Upper lobe of left lung (tissue), 6 donors: ENCODE measurements at regions not wholly inside any gene's neighbourhood (a gene's known extent, or its start where the extent isn't known, plus 50 kb on each side); places are given as distances from the start of the nearest gene placed in this dataset.
A peak's percentile ranks its signal among the peaks of the same experiment; 100 is the strongest.

Experiments used
- ATAC-seq, 2 donors: fragments of 200-7000 bp; cut with Tn5 transposase; one replicate each; pipeline ENCODE4 v1.9.1; 2022; ENCODE audit warnings: mild to moderate bottlenecking in 2 of 2, moderate library complexity in 2 of 2; ENCODE audit not compliant: low FRiP score in 2 of 2
- DNase-seq, 2 donors: peaks; one replicate each; pipeline ENCODE4 v3.0.0-alpha.2; 2019 to 2020
- H3K27ac ChIP-seq, 4 donors: fragments of 200-600 bp; sonication (generic); one replicate each; pipeline ENCODE4 v1.5.1; 2016 to 2019
- H3K27me3 ChIP-seq, 4 donors: fragments of 200-600 bp; sonication (generic); one replicate each; pipeline ENCODE4 v1.5.1; 2017 to 2019
- H3K36me3 ChIP-seq, 4 donors: fragments of 200-600 bp; sonication (generic); one replicate each; pipeline ENCODE4 v1.5.1; 2016 to 2019
- H3K4me1 ChIP-seq, 4 donors: fragments of 200-600 bp; sonication (generic); one replicate each; pipeline ENCODE4 v1.5.1; 2018 to 2019
- H3K4me3 ChIP-seq, 4 donors: fragments of 200-600 bp; sonication (generic); one replicate each; pipeline ENCODE4 v1.5.1; 2017 to 2019; ENCODE audit warnings: mild to moderate bottlenecking in 2 of 4, moderate library complexity in 1 of 4
- H3K9me3 ChIP-seq, 4 donors: fragments of 200-600 bp; sonication (generic); one replicate each; pipeline ENCODE4 v1.5.1; 2018 to 2019
- CTCF ChIP-seq, 6 experiments: fragments of 450-650 bp in 4 of 6; fragments of 200-600 bp in 2 of 6; sonication (generic) in 2 of 6; IDR thresholded peaks; one replicate each; pipeline ENCODE4 v1.5.1; 2016 to 2019; ENCODE audit warnings: antibody characterized with exemption in 6 of 6
- EP300 ChIP-seq, 4 donors: sonication (generic); formaldehyde crosslinking; IDR thresholded peaks; one replicate each; pipeline ENCODE4 v1.5.1; 2017; ENCODE audit warnings: antibody characterized with exemption in 4 of 4, control low read depth in 2 of 4
- POLR2A ChIP-seq, 4 donors: fragments of 450-650 bp; IDR thresholded peaks; one replicate each; pipeline ENCODE4 v1.5.1; 2016 to 2017; ENCODE audit warnings: antibody characterized with exemption in 4 of 4, mild to moderate bottlenecking in 2 of 4
- POLR2AphosphoS5 ChIP-seq, 2 donors: sonication (generic); formaldehyde crosslinking; IDR thresholded peaks; one replicate each; pipeline ENCODE4 v1.5.1; 2017; ENCODE audit warnings: antibody characterized with exemption in 2 of 2
- WGBS, 2 donors: methylation state at CpG; one replicate each; pipeline ENCODE4 v1.1.5; 2017 to 2018; 5-methylcytosine and 5-hydroxymethylcytosine counted together
- donor health status: DM: no; HTN: no; CAD: no; lungs with moderate emphysema.
- donor health status: DM: no; HTN: yes; CAD: no; lungs with severe emphysema.

GRCh38 chr1:223038288-223039006, 104.6 kb downstream of the TLR5 start:
- H3K9me3 ChIP-seq, result no peaks in the 10 kb centered on the region
- no peak overlapping the region for H3K27ac ChIP-seq
- H3K36me3 ChIP-seq, result no peaks in the 10 kb centered on the region
- H3K4me1 ChIP-seq, result peaks cover 0 to 6% (median 2%) of the 10 kb centered on the region in 4 donors
- no peak overlapping the region for H3K4me3 ChIP-seq
- no peaks in the 10 kb centered on the region for H3K27me3 ChIP-seq
- peak in 1 of 2 donors; percentile 63 for DNase-seq
- WGBS, 2 donors, result 96% methylated on average over 19 of the region's 19 CpGs; no CpG with 5 or more reads in 1 of the 2 donors
- no peak for ATAC-seq
- TF ChIP-seq POLR2A (IDR thresholded peaks at IDR 0.05) (no peak), POLR2AphosphoS5 (IDR thresholded peaks at IDR 0.05) (no peak), EP300 (IDR thresholded peaks at IDR 0.05) (no peak), CTCF (IDR thresholded peaks at IDR 0.05) (no peak)

- H3K36me3 ChIP-seq, result no peaks in the 10 kb centered on the region
- no peak overlapping the region for H3K4me3 ChIP-seq
- peaks cover 0 to 6% (median 2%) of the 10 kb centered on the region in 4 donors for H3K4me1 ChIP-seq
- 66 to 82% methylated on average over 6 of the region's 6 CpGs for WGBS, 2 donors
- H3K27ac ChIP-seq, result no peak overlapping the region
- H3K27me3 ChIP-seq, result no peaks in the 10 kb centered on the region
- ATAC-seq, result no peak
- DNase-seq, result no peak
- H3K9me3 ChIP-seq, result peaks cover 0 to 3% (median 0%) of the 10 kb centered on the region in 4 donors
- TF ChIP-seq POLR2A (IDR thresholded peaks at IDR 0.05) (no peak), EP300 (IDR thresholded peaks at IDR 0.05) (no peak), CTCF (IDR thresholded peaks at IDR 0.05) (no peak), POLR2AphosphoS5 (IDR thresholded peaks at IDR 0.05) (no peak)
Measured at GRCh38 chr1:223039990-223040389, 103.1 kb downstream of the TLR5 start.

GRCh38 chr1:223041481-223041880, 101.6 kb downstream of the TLR5 start:
- no peaks in the 10 kb centered on the region for H3K36me3 ChIP-seq
- 49 to 91% methylated on average over 1 to 2 of the region's 2 CpGs for WGBS, 2 donors
- TF ChIP-seq POLR2AphosphoS5 (IDR thresholded peaks at IDR 0.05), result no peak
- no peak for TF ChIP-seq POLR2A (IDR thresholded peaks at IDR 0.05)
- TF ChIP-seq EP300 (IDR thresholded peaks at IDR 0.05), result no peak
- TF ChIP-seq CTCF (IDR thresholded peaks at IDR 0.05), result no peak
- no peak overlapping the region for H3K4me3 ChIP-seq
- ATAC-seq, result peak in 1 of 2 donors; percentile 61
- no peak for DNase-seq
- peaks cover 0 to 5% (median 1%) of the 10 kb centered on the region in 4 donors for H3K9me3 ChIP-seq
- H3K4me1 ChIP-seq, result peaks cover 0 to 6% (median 2%) of the 10 kb centered on the region in 4 donors
- H3K27me3 ChIP-seq, result no peaks in the 10 kb centered on the region
- H3K27ac ChIP-seq, result no peak overlapping the region

- ATAC-seq (no peak), DNase-seq (no peak)
Measured at GRCh38 chr1:223045164-223045957, 97.7 kb downstream of the TLR5 start.

More at GRCh38 chr1:223045164-223045957, 97.7 kb downstream of the TLR5 start:
- Histone ChIP-seq H3K27ac (no peak overlapping the region), H3K36me3 (no peaks in the 10 kb centered on the region), H3K9me3 (peaks cover 0 to 10% (median 1%) of the 10 kb centered on the region in 4 donors), H3K27me3 (no peaks in the 10 kb centered on the region), H3K4me3 (no peak overlapping the region), H3K4me1 (peaks cover 0 to 6% (median 2%) of the 10 kb centered on the region in 4 donors)
- WGBS, 2 donors, result 51 to 62% methylated on average over 4 of the region's 4 CpGs
- TF ChIP-seq EP300 (IDR thresholded peaks at IDR 0.05), result no peak
- no peak for TF ChIP-seq POLR2AphosphoS5 (IDR thresholded peaks at IDR 0.05)
- TF ChIP-seq POLR2A (IDR thresholded peaks at IDR 0.05), result no peak
- no peak for TF ChIP-seq CTCF (IDR thresholded peaks at IDR 0.05)
